ENCODE measurements at regions not wholly inside any gene's neighbourhood (a gene's known extent, or its start where the extent isn't known, plus 50 kb on each side); places are given as distances from the start of the nearest gene placed in this dataset.

- no peak for DNase-seq
Measured at GRCh38 chr9:18075253-18075952, 398.6 kb upstream of the ADAMTSL1 start.

GRCh38 chr9:18077941-18078678, 395.8 kb upstream of the ADAMTSL1 start:
- DNase-seq: no peak

- no peak for DNase-seq
Measured at GRCh38 chr9:18092138-18092537, 381.8 kb upstream of the ADAMTSL1 start.

GRCh38 chr9:18106006-18106560, 367.9 kb upstream of the ADAMTSL1 start:
- no peak for DNase-seq

GRCh38 chr9:18109675-18110074, 364.3 kb upstream of the ADAMTSL1 start:
- no peak for DNase-seq

- no peak for DNase-seq
Measured at GRCh38 chr9:18111146-18111545, 362.8 kb upstream of the ADAMTSL1 start.

DNA sequence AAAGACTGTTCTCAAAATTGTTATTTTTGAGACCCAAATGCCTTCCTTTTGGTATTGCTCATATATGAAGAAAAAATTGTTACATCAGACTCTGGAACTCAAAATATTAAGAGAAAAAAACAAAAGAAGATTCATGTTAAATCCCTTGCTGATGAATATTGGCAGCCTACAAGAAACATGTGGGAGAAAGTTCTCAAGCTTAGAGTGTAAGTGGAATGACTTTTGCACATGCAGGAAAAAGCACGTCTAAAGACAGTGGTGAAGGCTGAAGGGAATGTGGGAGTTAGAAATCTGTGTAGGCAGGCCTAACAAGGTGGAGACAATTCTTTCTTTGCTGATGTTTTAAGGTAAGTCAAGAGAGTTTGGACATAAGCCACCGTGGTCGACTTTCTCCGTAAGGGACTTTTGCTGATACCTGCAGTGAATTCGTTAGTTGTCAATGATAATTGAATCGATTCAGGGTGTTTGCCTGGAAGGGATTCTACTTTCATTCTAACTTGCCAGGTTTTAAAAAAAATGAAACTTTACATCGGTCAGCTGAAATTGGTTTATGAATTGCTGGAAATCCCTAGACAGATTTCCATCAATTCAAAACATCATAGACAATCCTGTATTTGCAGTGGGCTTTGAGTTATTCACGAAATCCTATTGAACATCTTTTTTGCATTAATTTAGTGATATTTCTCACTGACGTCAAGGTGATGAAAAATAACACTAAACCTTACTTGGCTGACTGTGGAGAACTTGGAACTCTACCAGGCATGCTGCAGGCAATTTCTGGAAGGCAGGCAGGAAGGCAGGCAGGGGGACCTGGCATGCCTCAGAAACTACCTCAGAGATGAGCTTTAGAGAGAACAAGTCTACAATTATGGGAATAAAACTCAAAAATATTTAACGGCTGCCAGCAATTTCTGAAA, 359.1 kb upstream of the ADAMTSL1 start:
- no peak for DNase-seq

DNA sequence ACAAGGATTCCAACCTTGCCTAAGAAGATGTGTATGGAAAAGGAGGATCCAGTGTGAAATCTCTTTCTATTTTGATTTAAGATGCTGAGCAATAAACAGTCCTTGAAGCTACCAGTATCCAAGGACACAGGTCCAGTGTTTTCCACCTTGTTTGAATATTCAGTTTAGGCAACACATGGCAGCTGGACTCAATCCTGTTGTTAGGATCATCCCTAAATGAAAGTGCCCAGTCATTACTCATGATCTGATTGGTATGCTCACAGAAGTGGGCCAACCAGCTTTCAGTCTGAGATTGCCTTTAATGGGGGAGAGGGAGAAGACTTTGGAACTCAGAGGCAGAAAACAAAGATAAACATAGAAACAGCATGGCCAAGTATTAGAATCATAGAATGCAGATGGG, 355.7 kb upstream of the ADAMTSL1 start:
- no peak for DNase-seq

DNA sequence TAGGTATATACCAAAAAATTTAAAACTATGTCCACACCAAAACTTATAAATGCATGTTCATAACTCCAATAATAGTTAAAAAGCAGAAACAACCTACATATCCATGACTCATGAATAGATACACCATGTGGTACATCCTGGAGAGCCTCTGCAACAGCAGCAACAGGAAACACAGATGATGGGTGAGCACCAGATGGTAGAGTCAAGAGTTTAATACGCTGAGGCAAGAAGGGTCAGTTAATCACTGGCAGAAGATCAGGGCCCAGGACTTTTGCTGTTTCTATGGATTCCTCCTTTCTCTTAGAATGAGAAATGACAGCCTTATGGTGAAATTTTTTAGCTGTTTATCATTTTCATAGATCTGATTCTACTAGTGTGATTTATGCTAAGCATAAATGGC, 351.8 kb upstream of the ADAMTSL1 start:
- no peak for DNase-seq

GRCh38 chr9:18124760-18125159, 349.2 kb upstream of the ADAMTSL1 start:
- DNase-seq: no peak

GRCh38 chr9:18126831-18127498, 347.0 kb upstream of the ADAMTSL1 start:
- DNase-seq: no peak

GRCh38 chr9:18127499-18127875, 346.5 kb upstream of the ADAMTSL1 start:
- no peak for DNase-seq

- no peak for DNase-seq
Measured at GRCh38 chr9:18129809-18130334, 344.1 kb upstream of the ADAMTSL1 start.

DNA sequence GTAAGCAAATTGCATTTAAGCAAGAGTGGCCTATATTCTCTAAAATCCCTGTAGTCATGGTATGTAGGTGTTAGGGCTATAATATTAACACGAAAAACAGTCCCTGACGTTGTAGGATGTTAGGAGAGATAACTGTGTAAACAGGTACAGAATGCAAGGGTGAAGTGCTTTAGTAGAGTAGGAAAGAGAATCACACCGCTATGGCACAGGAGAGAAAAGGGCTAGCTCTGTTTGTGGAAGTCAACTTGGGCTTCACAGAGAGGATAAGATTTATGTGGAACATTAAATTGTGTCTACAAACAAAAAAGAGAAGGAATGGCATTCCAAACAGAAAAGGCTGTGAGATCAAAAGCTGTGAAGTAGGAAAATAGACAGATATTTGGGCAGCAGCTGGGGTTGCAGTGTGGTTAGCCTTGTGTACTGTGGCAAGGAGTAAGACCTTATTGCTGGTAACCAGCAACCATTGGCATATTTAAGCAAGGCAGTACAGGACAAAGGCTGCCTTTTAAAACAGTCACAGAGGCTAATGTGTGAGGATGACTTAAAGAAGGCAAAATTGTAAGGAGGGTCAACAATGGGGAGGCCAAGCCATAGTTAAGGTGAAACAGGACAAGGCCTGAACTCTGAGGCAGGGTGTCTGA, 337.5 kb upstream of the ADAMTSL1 start:
- no peak for DNase-seq

DNA sequence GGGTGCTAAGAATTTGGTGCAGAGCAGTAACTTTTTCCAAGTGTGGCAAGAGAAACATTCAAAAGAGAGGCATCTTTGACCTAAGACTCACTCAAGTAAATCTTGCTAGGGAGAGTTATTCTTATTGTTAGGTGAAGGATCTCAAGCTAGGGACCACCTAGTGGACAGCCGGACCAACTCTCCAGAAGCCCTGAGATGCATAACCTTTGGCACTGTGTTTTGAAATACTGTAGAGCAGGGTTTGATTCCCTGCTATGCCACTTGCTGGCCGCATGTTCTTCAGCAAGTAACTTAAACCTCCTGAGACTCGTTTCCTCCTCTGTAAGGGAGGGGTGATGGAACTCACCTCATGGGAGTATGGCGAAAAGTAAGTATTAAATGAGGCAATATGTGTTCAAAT, 336.1 kb upstream of the ADAMTSL1 start:
- no peak for DNase-seq

- no peak for DNase-seq
Measured at GRCh38 chr9:18138656-18139055, 335.3 kb upstream of the ADAMTSL1 start.

DNA sequence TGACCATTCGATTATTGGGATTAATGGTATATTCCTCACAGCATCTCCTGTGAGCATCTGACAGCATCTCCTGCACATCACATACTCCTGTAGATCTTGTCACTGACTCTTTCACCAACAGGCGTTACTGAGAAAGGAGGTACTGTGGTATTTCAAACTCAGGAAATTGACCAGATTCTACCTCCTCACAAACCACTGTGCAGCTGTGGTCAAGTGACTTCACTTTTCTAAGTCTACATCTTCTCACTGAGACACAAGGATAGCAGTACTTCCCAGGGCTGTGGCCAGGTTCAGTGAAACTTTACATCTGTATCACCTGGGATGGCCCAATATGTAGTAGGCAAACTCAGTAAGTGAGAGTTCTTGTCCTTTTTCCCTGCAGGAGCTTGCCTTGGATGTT, 332.3 kb upstream of the ADAMTSL1 start:
- DNase-seq: no peak

GRCh38 chr9:18143073-18143745, 330.7 kb upstream of the ADAMTSL1 start:
- no peak for DNase-seq

- DNase-seq: no peak
Measured at GRCh38 chr9:18146329-18146728, 327.6 kb upstream of the ADAMTSL1 start.

- DNase-seq: no peak
Measured at GRCh38 chr9:18149471-18150011, 324.4 kb upstream of the ADAMTSL1 start.

DNA sequence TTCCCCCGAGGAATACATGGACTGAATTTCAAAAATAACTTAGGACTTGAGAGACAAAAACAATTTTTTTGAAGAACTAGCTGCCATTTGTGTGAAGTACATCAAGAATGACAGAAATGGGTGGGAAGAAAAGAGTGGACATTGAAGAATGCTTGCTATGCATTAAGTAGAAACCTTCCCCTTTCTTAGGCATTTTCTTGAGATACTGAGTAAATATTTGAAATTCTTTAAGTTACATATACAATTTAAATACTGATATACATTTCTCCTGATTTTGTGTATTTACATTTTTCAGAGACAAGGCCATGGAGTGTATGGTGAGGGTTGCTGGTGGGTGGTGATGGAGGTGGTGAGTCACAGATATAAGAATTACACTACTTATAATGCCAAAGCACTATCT, 319.3 kb upstream of the ADAMTSL1 start:
- DNase-seq: no peak
